Endothelial cell of umbilical vein (primary cell): ENCODE measurements at regions not wholly inside any gene's neighbourhood (a gene's known extent, or its start where the extent isn't known, plus 50 kb on each side); places are given as distances from the start of the nearest gene placed in this dataset.

ENCODE experiments used
- BruUV-seq: library from RNA; stranded (reverse); fragments of 400-500 nt; replicated peaks from 2 replicates; lab custom pipeline; 2021; lab: Mats Ljungman, UMichigan
- CTCF ChIA-PET: fragments of 300-600, 350-600 bp; sonication (Branson Sonifier 250); formaldehyde crosslinking; loops from one replicate; lab custom pipeline; 2021; ENCODE audit warnings: antibody characterized with exemption, inconsistent platforms; lab: Charles Lee
- POLR2A ChIA-PET: fragments of 300-600, 350-600 bp; sonication (Branson Sonifier 250); formaldehyde crosslinking; loops from one replicate; lab custom pipeline; 2021; ENCODE audit warnings: antibody characterized with exemption, inconsistent platforms; lab: Charles Lee
- DNase-seq: peaks from one replicate; pipeline ENCODE4 v3.0.0-alpha.2; 2011; ENCODE audit warnings: low read depth, low spot score
- FAIRE-seq: peaks from 2 replicates; lab custom pipeline; 2011; peaks lifted over from hg19 to GRCh38; lab: Jason Lieb, UNC
- H2AFZ ChIP-seq: 2 replicates; pipeline ENCODE4 v1.6.0; 2012; ENCODE audit warnings: low read depth, low read length, control low read depth, inconsistent platforms
- H3K27ac ChIP-seq: 2 replicates; pipeline ENCODE4 v1.5.1; 2011; ENCODE audit warnings: low read depth, mild to moderate bottlenecking, control low read depth, low read length, moderate library complexity; ENCODE audit not compliant: insufficient read depth
- H3K27me3 ChIP-seq, 2 experiments: 2 replicates each; pipeline versions ENCODE4 v1.6.0 to v1.6.1; 2011; ENCODE audit warnings: low read length in 2 of 2, mixed read lengths in 1 of 2; ENCODE audit not compliant: control insufficient read depth in 2 of 2, insufficient read depth in 2 of 2
- H3K36me3 ChIP-seq, 2 experiments: 2 replicates in 1 of 2; 3 replicates in 1 of 2; pipeline ENCODE4 v1.5.1; 2011; ENCODE audit warnings: low read length in 2 of 2, mild to moderate bottlenecking in 1 of 2, moderate library complexity in 1 of 2; ENCODE audit not compliant: control insufficient read depth in 2 of 2, insufficient read depth in 2 of 2; ENCODE audit errors: extremely low read depth in 1 of 2
- H3K4me1 ChIP-seq: 3 replicates; pipeline ENCODE4 v1.5.1; 2011; ENCODE audit warnings: mild to moderate bottlenecking, low read length; ENCODE audit not compliant: control insufficient read depth, insufficient read depth; ENCODE audit errors: extremely low read depth
- H3K4me2 ChIP-seq: 2 replicates; pipeline ENCODE4 v1.6.1; 2011; ENCODE audit warnings: low read length, control low read depth, mixed read lengths; ENCODE audit not compliant: insufficient read depth
- H3K4me3 ChIP-seq, 3 experiments: fragments of 200-600 bp in 1 of 3; sonication (generic), shearing (Covaris generic) in 1 of 3; replicated peaks in 1 of 3; 2 replicates each; pipeline ENCODE4 v1.5.1; 2011 to 2016; ENCODE audit warnings: control low read depth in 3 of 3, low read length in 3 of 3, mild to moderate bottlenecking in 2 of 3, inconsistent platforms in 1 of 3, low read depth in 1 of 3, moderate library complexity in 1 of 3; ENCODE audit not compliant: insufficient read depth in 1 of 3
- H3K79me2 ChIP-seq: 2 replicates; pipeline ENCODE4 v1.6.0; 2012; ENCODE audit warnings: low read length, inconsistent platforms; ENCODE audit not compliant: control insufficient read depth, insufficient read depth
- H3K9ac ChIP-seq: replicated peaks from 2 replicates; pipeline ENCODE3; 2011; ENCODE audit warnings: low read length, control low read depth; ENCODE audit not compliant: insufficient read depth; ENCODE audit errors: extremely low read depth
- H3K9me1 ChIP-seq: replicated peaks from 3 replicates; pipeline ENCODE4 v1.6.0; 2011; ENCODE audit warnings: mild to moderate bottlenecking, low read length; ENCODE audit not compliant: control insufficient read depth, insufficient read depth; ENCODE audit errors: extremely low read depth
- H3K9me3 ChIP-seq: replicated peaks from 2 replicates; pipeline ENCODE4 v1.5.1; 2012; ENCODE audit warnings: low read length, inconsistent platforms; ENCODE audit not compliant: control insufficient read depth, insufficient read depth
- H4K20me1 ChIP-seq: replicated peaks from 2 replicates; pipeline ENCODE3; 2011; ENCODE audit warnings: mild to moderate bottlenecking, low read length; ENCODE audit not compliant: control insufficient read depth, insufficient read depth; ENCODE audit errors: extremely low read depth
- CTCF ChIP-seq, 2 donors: IDR thresholded peaks; 1 replicate in 1 of 2; 2 replicates in 1 of 2; pipeline ENCODE4 v1.5.1; 2011; ENCODE audit warnings: low read length in 2 of 2, mild to moderate bottlenecking in 2 of 2, moderate library complexity in 2 of 2, control low read depth in 1 of 2, inconsistent platforms in 1 of 2, low read depth in 1 of 2; ENCODE audit not compliant: insufficient read depth in 1 of 2; ENCODE audit errors: extremely low read depth in 1 of 2
- EZH2 ChIP-seq: IDR thresholded peaks from 2 replicates; pipeline ENCODE4 v1.6.1; 2012; ENCODE audit warnings: borderline replicate concordance, low read depth, mild to moderate bottlenecking, moderate library complexity, low read length, inconsistent platforms; ENCODE audit not compliant: severe bottlenecking
- FOS ChIP-seq: IDR thresholded peaks from 2 replicates; pipeline ENCODE4 v1.6.1; 2011; ENCODE audit warnings: mild to moderate bottlenecking, low read length, moderate library complexity, borderline replicate concordance; ENCODE audit not compliant: insufficient read depth
- GATA2 ChIP-seq: IDR thresholded peaks from 2 replicates; pipeline ENCODE4 v1.7.0; 2011; ENCODE audit warnings: low read depth, mild to moderate bottlenecking, moderate library complexity, mixed read lengths, low read length; ENCODE audit not compliant: insufficient read length, insufficient read depth
- JUN ChIP-seq: IDR thresholded peaks from 2 replicates; pipeline ENCODE4 v1.6.1; 2011; ENCODE audit warnings: borderline replicate concordance, low read depth; ENCODE audit not compliant: insufficient read length, insufficient read depth
- MAX ChIP-seq: IDR thresholded peaks from 2 replicates; pipeline ENCODE4 v1.6.1; 2011; ENCODE audit not compliant: insufficient read depth, insufficient read length
- MYC ChIP-seq: IDR thresholded peaks from one replicate; pipeline ENCODE4 v1.6.1; 2011; ENCODE audit warnings: mild to moderate bottlenecking, low read depth, low read length
- POLR2A ChIP-seq: IDR thresholded peaks from 2 replicates; pipeline ENCODE4 v1.6.1; 2012; ENCODE audit warnings: low read depth, mild to moderate bottlenecking, control low read depth, low read length
- POLR2AphosphoS5 ChIP-seq: IDR thresholded peaks from 2 replicates; pipeline ENCODE4 v1.6.1; 2012; ENCODE audit warnings: low read depth, mild to moderate bottlenecking, control low read depth, low read length, moderate library complexity; ENCODE audit not compliant: insufficient read depth
- dilution Hi-C: fragments of 300-500 bp; cut with MboI; formaldehyde crosslinking; loops from one replicate; pipeline ENCODE4 v1.15.0; 2019; ENCODE audit warnings: low sequenced_read_pairs; ENCODE audit not compliant: extremely low pct_ligation_motif_present
- intact Hi-C: fragments of 100-400 bp; cut with micrococcal nuclease; formaldehyde crosslinking; loops from one replicate; pipeline ENCODE4 v1.10.0; 2022

GRCh38 chr12:84741031-84741430 lies 171.6 kb downstream of the SLC6A15 start:
- H3K4me3 ChIP-seq = no peak overlapping the region
- no peaks in the 10 kb centered on the region for H3K36me3 ChIP-seq
- no TSS peak for BruUV-seq
- H2AFZ ChIP-seq = no peak overlapping the region
- FAIRE-seq = no peak
- intact Hi-C loops (no loop called here), dilution Hi-C loops (no loop called here)
- ChIA-PET POLR2A (no interaction called here), CTCF (no interaction called here)
- H3K27me3 ChIP-seq = no peaks in the 10 kb centered on the region
- H3K4me1 ChIP-seq = no peaks in the 10 kb centered on the region
- H3K9me3 ChIP-seq = no peaks in the 10 kb centered on the region
- TF ChIP-seq POLR2AphosphoS5 (no peak), GATA2 (no peak), JUN (no peak), MYC (no peak), POLR2A (no peak), FOS (no peak), CTCF (IDR thresholded peaks at IDR 0.05; ENCODE audit: extremely low read depth in 1 of 2, insufficient read depth in 1 of 2, low read depth in 1 of 2, low read length in 2 of 2) (no peak)
- H3K4me2 ChIP-seq = no peak overlapping the region
- no peak overlapping the region for H3K27ac ChIP-seq
- no peaks in the 10 kb centered on the region for H3K9me1 ChIP-seq
- H3K79me2 ChIP-seq = no peaks in the 10 kb centered on the region
- no peak for DNase-seq
- H4K20me1 ChIP-seq = no peaks in the 10 kb centered on the region
- no peak overlapping the region for H3K9ac ChIP-seq

GRCh38 chr12:84740602-84741001 lies 172.0 kb downstream of the SLC6A15 start:
- POLR2A ChIA-PET = no interaction called here
- no peak overlapping the region for H2AFZ ChIP-seq

More at GRCh38 chr12:84740602-84741001, 172.0 kb downstream of the SLC6A15 start:
- Histone ChIP-seq H3K9ac (no peak overlapping the region), H4K20me1 (no peaks in the 10 kb centered on the region), H3K9me3 (no peaks in the 10 kb centered on the region), H3K4me3 (no peak overlapping the region), H3K9me1 (no peaks in the 10 kb centered on the region), H3K27ac (no peak overlapping the region), H3K79me2 (no peaks in the 10 kb centered on the region), H3K4me1 (no peaks in the 10 kb centered on the region), H3K36me3 (no peaks in the 10 kb centered on the region), H3K27me3 (no peaks in the 10 kb centered on the region), H3K4me2 (no peak overlapping the region)
- no TSS peak for BruUV-seq
- DNase-seq (no peak), FAIRE-seq (no peak)
- dilution Hi-C loops (no loop called here), intact Hi-C loops (no loop called here)
- TF ChIP-seq POLR2A (no peak), FOS (no peak), MAX (no peak), POLR2AphosphoS5 (no peak), MYC (no peak), GATA2 (no peak), EZH2 (no peak)
- CTCF ChIA-PET = no interaction called here
